ENCODE measurements at regions not wholly inside any gene's neighbourhood (a gene's known extent, or its start where the extent isn't known, plus 50 kb on each side); places are given as distances from the start of the nearest gene placed in this dataset.
"Not testable (repeated sequence)": the region's sequence is repeated elsewhere in the genome, so short reads cannot be mapped to it uniquely, and the experiment has no call there.

GRCh38 chr18:22067682-22068081, 101.7 kb upstream of the GATA6 start:
- no peaks in the 10 kb centered on the region for H3K9me2 ChIP-seq (replicated peaks; ENCODE audit: insufficient read depth, low read length)
- H3K27me3 ChIP-seq (ENCODE audit: low read length) = no peaks in the 10 kb centered on the region
- no peak overlapping the region for H2AFZ ChIP-seq (ENCODE audit: low read depth, low read length, severe bottlenecking)
- H3K27ac ChIP-seq (ENCODE audit: low read depth, low read length) = no peak overlapping the region
- no peak overlapping the region for H3K4me3 ChIP-seq (ENCODE audit: insufficient read depth, low read length, poor library complexity, severe bottlenecking)
- H3K9ac ChIP-seq (ENCODE audit: low read length) = no peak overlapping the region
- no peaks in the 10 kb centered on the region for H3K79me2 ChIP-seq (ENCODE audit: insufficient read depth, low read length)
- no peaks in the 10 kb centered on the region for H3K9me3 ChIP-seq (ENCODE audit: insufficient read depth, low read length)
- TF ChIP-seq CTCF (IDR thresholded peaks at IDR 0.05; ENCODE audit: insufficient read depth, low read length, poor library complexity, severe bottlenecking) (no peak), EZH2phosphoT487 (conservative IDR thresholded peaks at IDR 0.05; ENCODE audit: low read length) (no peak)
- H3K4me2 ChIP-seq (ENCODE audit: low read depth, low read length, poor library complexity, severe bottlenecking) = no peak overlapping the region
- H4K20me1 ChIP-seq (ENCODE audit: low read depth, low read length) = no peaks in the 10 kb centered on the region
- no peaks in the 10 kb centered on the region for H3K36me3 ChIP-seq (ENCODE audit: low read length)
- H3F3A ChIP-seq (ENCODE audit: insufficient read depth) = no peaks in the 10 kb centered on the region

- not testable (repeated sequence) for H3K36me3 ChIP-seq (ENCODE audit: low read length); H3K9me2 ChIP-seq (replicated peaks; ENCODE audit: insufficient read depth, low read length); H3K27ac ChIP-seq (ENCODE audit: low read depth, low read length); H3K9ac ChIP-seq (ENCODE audit: low read length); H3K79me2 ChIP-seq (ENCODE audit: insufficient read depth, low read length); H3K9me3 ChIP-seq (ENCODE audit: insufficient read depth, low read length); H3K27me3 ChIP-seq (ENCODE audit: low read length); H3K4me2 ChIP-seq (ENCODE audit: low read depth, low read length, poor library complexity, severe bottlenecking); H4K20me1 ChIP-seq (ENCODE audit: low read depth, low read length); H3K4me3 ChIP-seq (ENCODE audit: insufficient read depth, low read length, poor library complexity, severe bottlenecking); H3F3A ChIP-seq (ENCODE audit: insufficient read depth); H2AFZ ChIP-seq (ENCODE audit: low read depth, low read length, severe bottlenecking)
Measured at GRCh38 chr18:22068784-22069183, 100.6 kb upstream of the GATA6 start.

- H3K4me3 ChIP-seq (ENCODE audit: insufficient read depth, low read length, poor library complexity, severe bottlenecking) = no peak overlapping the region
Measured at GRCh38 chr18:22069916-22070315, 99.5 kb upstream of the GATA6 start.

GRCh38 chr18:22073411-22073810, 96.0 kb upstream of the GATA6 start:
- no peak overlapping the region for H3K4me3 ChIP-seq (ENCODE audit: insufficient read depth, low read length, poor library complexity, severe bottlenecking)
- no peaks in the 10 kb centered on the region for H3K9me2 ChIP-seq (replicated peaks; ENCODE audit: insufficient read depth, low read length)
- H3K36me3 ChIP-seq (ENCODE audit: low read length) = no peaks in the 10 kb centered on the region
- no peaks in the 10 kb centered on the region for H3F3A ChIP-seq (ENCODE audit: insufficient read depth)
- H3K27me3 ChIP-seq (ENCODE audit: low read length) = no peaks in the 10 kb centered on the region
- H4K20me1 ChIP-seq (ENCODE audit: low read depth, low read length) = no peaks in the 10 kb centered on the region
- no peak overlapping the region for H3K9ac ChIP-seq (ENCODE audit: low read length)
- no peak overlapping the region for H3K27ac ChIP-seq (ENCODE audit: low read depth, low read length)
- TF ChIP-seq EZH2phosphoT487 (conservative IDR thresholded peaks at IDR 0.05; ENCODE audit: low read length) = no peak
- no peak for TF ChIP-seq CTCF (IDR thresholded peaks at IDR 0.05; ENCODE audit: insufficient read depth, low read length, poor library complexity, severe bottlenecking)
- no peak overlapping the region for H2AFZ ChIP-seq (ENCODE audit: low read depth, low read length, severe bottlenecking)
- no peaks in the 10 kb centered on the region for H3K79me2 ChIP-seq (ENCODE audit: insufficient read depth, low read length)
- no peak overlapping the region for H3K4me2 ChIP-seq (ENCODE audit: low read depth, low read length, poor library complexity, severe bottlenecking)
- H3K9me3 ChIP-seq (ENCODE audit: insufficient read depth, low read length) = no peaks in the 10 kb centered on the region

More at GRCh38 chr18:22069916-22070315, 99.5 kb upstream of the GATA6 start:
- TF ChIP-seq CTCF (IDR thresholded peaks at IDR 0.05; ENCODE audit: insufficient read depth, low read length, poor library complexity, severe bottlenecking) (no peak), EZH2phosphoT487 (conservative IDR thresholded peaks at IDR 0.05; ENCODE audit: low read length) (no peak)
- H4K20me1 ChIP-seq (ENCODE audit: low read depth, low read length) = no peaks in the 10 kb centered on the region
- H3K4me2 ChIP-seq (ENCODE audit: low read depth, low read length, poor library complexity, severe bottlenecking) = no peak overlapping the region
- H3K9ac ChIP-seq (ENCODE audit: low read length) = no peak overlapping the region
- H3K79me2 ChIP-seq (ENCODE audit: insufficient read depth, low read length) = no peaks in the 10 kb centered on the region
- no peak overlapping the region for H2AFZ ChIP-seq (ENCODE audit: low read depth, low read length, severe bottlenecking)
- H3K9me2 ChIP-seq (replicated peaks; ENCODE audit: insufficient read depth, low read length) = no peaks in the 10 kb centered on the region
- H3K36me3 ChIP-seq (ENCODE audit: low read length) = no peaks in the 10 kb centered on the region
- no peak overlapping the region for H3K27ac ChIP-seq (ENCODE audit: low read depth, low read length)
- H3K9me3 ChIP-seq (ENCODE audit: insufficient read depth, low read length) = no peaks in the 10 kb centered on the region
- H3F3A ChIP-seq (ENCODE audit: insufficient read depth) = no peaks in the 10 kb centered on the region
- H3K27me3 ChIP-seq (ENCODE audit: low read length) = no peaks in the 10 kb centered on the region
